ENCODE measurements at regions not wholly inside any gene's neighbourhood (a gene's known extent, or its start where the extent isn't known, plus 50 kb on each side); places are given as distances from the start of the nearest gene placed in this dataset.

DNA sequence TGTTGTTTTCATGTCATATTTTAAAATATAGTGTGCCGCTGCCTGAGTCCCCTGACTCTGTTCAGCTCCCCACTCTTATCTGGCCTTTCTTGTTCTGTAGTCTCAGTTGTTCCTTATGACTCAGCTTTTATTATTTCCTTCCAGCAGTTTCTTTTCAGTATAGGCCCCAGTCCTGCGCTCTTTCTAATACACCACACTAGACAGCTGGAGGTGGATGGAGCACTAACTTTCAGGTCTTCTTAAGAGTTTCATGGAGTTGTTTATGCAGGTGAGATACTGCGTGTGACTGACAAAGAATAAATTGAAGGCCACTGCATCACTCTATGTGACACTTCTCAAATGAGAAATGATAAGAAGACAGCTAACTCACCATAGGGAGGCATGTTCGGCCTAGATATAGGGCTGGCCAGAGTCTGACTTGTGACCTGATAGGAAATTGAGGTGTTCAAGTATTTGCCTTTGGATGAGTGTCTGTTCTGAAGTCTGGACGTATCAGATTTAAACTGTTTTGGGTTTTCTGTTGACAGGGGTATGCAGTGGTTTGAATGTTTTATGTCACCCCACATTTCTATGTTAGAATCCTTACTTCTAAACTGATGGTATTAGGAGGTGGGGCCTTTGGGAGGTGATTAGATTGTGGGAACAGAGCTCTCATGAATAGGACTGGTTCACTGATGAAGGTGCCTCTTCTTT, 60.8 kb upstream of the CLMN start:
- TF ChIP-seq, protein P1, sequence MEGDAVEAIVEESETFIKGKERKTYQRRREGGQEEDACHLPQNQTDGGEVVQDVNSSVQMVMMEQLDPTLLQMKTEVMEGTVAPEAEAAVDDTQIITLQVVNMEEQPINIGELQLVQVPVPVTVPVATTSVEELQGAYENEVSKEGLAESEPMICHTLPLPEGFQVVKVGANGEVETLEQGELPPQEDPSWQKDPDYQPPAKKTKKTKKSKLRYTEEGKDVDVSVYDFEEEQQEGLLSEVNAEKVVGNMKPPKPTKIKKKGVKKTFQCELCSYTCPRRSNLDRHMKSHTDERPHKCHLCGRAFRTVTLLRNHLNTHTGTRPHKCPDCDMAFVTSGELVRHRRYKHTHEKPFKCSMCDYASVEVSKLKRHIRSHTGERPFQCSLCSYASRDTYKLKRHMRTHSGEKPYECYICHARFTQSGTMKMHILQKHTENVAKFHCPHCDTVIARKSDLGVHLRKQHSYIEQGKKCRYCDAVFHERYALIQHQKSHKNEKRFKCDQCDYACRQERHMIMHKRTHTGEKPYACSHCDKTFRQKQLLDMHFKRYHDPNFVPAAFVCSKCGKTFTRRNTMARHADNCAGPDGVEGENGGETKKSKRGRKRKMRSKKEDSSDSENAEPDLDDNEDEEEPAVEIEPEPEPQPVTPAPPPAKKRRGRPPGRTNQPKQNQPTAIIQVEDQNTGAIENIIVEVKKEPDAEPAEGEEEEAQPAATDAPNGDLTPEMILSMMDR (IDR thresholded peaks at IDR 0.05; ENCODE audit: low read length), result no peak
- TF ChIP-seq EZH2 (optimal IDR thresholded peaks at IDR 0.05; ENCODE audit: low read depth, low read length), result no peak

All from MM.1S (cell line).